Osteoblast (primary cell): ENCODE measurements at regions not wholly inside any gene's neighbourhood (a gene's known extent, or its start where the extent isn't known, plus 50 kb on each side); places are given as distances from the start of the nearest gene placed in this dataset.

Experiments
- DNase-seq: peaks from one replicate; pipeline ENCODE4 v3.0.0; 2011; ENCODE audit warnings: low spot score, mixed read lengths; ENCODE audit not compliant: insufficient read length; ENCODE audit errors: missing footprints
- H2AFZ ChIP-seq: 2 replicates; pipeline ENCODE4 v1.6.0; 2011; ENCODE audit warnings: mild to moderate bottlenecking, low read length
- H3K27ac ChIP-seq: 2 replicates; pipeline ENCODE4 v1.5.1; 2011; ENCODE audit warnings: mild to moderate bottlenecking, low read depth, low read length, moderate library complexity
- H3K27me3 ChIP-seq: 2 replicates; pipeline ENCODE4 v1.6.0; 2012; ENCODE audit warnings: mild to moderate bottlenecking, control low read depth, inconsistent platforms, low read length, moderate library complexity; ENCODE audit not compliant: insufficient read depth
- H3K36me3 ChIP-seq: 2 replicates; pipeline ENCODE4 v1.5.1; 2011; ENCODE audit warnings: mild to moderate bottlenecking, low read length, control low read depth, moderate library complexity; ENCODE audit not compliant: insufficient read depth
- H3K4me1 ChIP-seq: 2 replicates; pipeline ENCODE4 v1.5.1; 2011; ENCODE audit warnings: mild to moderate bottlenecking, low read length, control low read depth, moderate library complexity; ENCODE audit not compliant: insufficient read depth
- H3K4me2 ChIP-seq: 2 replicates; pipeline ENCODE4 v1.6.0; 2011; ENCODE audit warnings: mild to moderate bottlenecking, low read length; ENCODE audit not compliant: insufficient read depth
- H3K4me3 ChIP-seq: fragments of 200-600 bp; sonication (generic); 3 replicates; pipeline ENCODE4 v1.5.1; 2012; ENCODE audit warnings: mild to moderate bottlenecking, low read length, inconsistent platforms; ENCODE audit not compliant: insufficient read depth
- H3K79me2 ChIP-seq: 2 replicates; pipeline ENCODE4 v1.6.0; 2012; ENCODE audit warnings: mild to moderate bottlenecking, low read length, control low read depth, inconsistent platforms; ENCODE audit not compliant: insufficient read depth
- H3K9me3 ChIP-seq: 2 replicates; pipeline ENCODE4 v1.5.1; 2011; ENCODE audit warnings: low read depth, low read length, control low read depth
- H4K20me1 ChIP-seq: 2 replicates; pipeline ENCODE4 v1.6.0; 2012; ENCODE audit warnings: mild to moderate bottlenecking, low read length, control low read depth; ENCODE audit not compliant: insufficient read depth
- CTCF ChIP-seq: IDR thresholded peaks from 2 replicates; pipeline ENCODE4 v1.5.1; 2011; ENCODE audit warnings: mild to moderate bottlenecking, low read depth, low read length, moderate library complexity; ENCODE audit errors: extremely low read depth

- Histone ChIP-seq H3K36me3 (no peaks in the 10 kb centered on the region), H3K27ac (no peak overlapping the region), H3K79me2 (no peaks in the 10 kb centered on the region), H3K4me2 (no peak overlapping the region), H4K20me1 (no peaks in the 10 kb centered on the region), H2AFZ (no peak overlapping the region), H3K27me3 (no peaks in the 10 kb centered on the region), H3K9me3 (no peaks in the 10 kb centered on the region), H3K4me3 (no peak overlapping the region), H3K4me1 (no peaks in the 10 kb centered on the region)
- no peak for DNase-seq
- no peak for TF ChIP-seq CTCF
Observed at GRCh38 chr22:34760276-34761008, 305.5 kb upstream of the ISX start.

- H4K20me1 ChIP-seq = no peaks in the 10 kb centered on the region
- TF ChIP-seq CTCF = no peak
- H3K27me3 ChIP-seq = no peaks in the 10 kb centered on the region
- H3K4me1 ChIP-seq = no peaks in the 10 kb centered on the region
- no peaks in the 10 kb centered on the region for H3K36me3 ChIP-seq
- H3K79me2 ChIP-seq = no peaks in the 10 kb centered on the region
- H3K27ac ChIP-seq = no peak overlapping the region
- H3K4me2 ChIP-seq = no peak overlapping the region
- no peak overlapping the region for H3K4me3 ChIP-seq
- no peak for DNase-seq
- no peak overlapping the region for H2AFZ ChIP-seq
- no peaks in the 10 kb centered on the region for H3K9me3 ChIP-seq
Observed at GRCh38 chr22:34761111-34761510, 304.8 kb upstream of the ISX start.

- Histone ChIP-seq H3K4me1 (no peaks in the 10 kb centered on the region), H3K4me3 (no peak overlapping the region), H4K20me1 (no peaks in the 10 kb centered on the region), H3K36me3 (no peaks in the 10 kb centered on the region), H3K79me2 (no peaks in the 10 kb centered on the region), H3K27me3 (no peaks in the 10 kb centered on the region), H3K4me2 (no peak overlapping the region), H3K27ac (no peak overlapping the region), H3K9me3 (no peaks in the 10 kb centered on the region), H2AFZ (no peak overlapping the region)
- no peak for DNase-seq
- no peak for TF ChIP-seq CTCF
Observed at GRCh38 chr22:34763496-34763895, 302.5 kb upstream of the ISX start.

- H3K27ac ChIP-seq = no peak overlapping the region
- no peak overlapping the region for H2AFZ ChIP-seq
- no peaks in the 10 kb centered on the region for H3K9me3 ChIP-seq
- no peaks in the 10 kb centered on the region for H3K27me3 ChIP-seq
- DNase-seq = no peak
- no peaks in the 10 kb centered on the region for H4K20me1 ChIP-seq
- H3K4me1 ChIP-seq = no peaks in the 10 kb centered on the region
- no peak overlapping the region for H3K4me2 ChIP-seq
- no peaks in the 10 kb centered on the region for H3K36me3 ChIP-seq
- no peak for TF ChIP-seq CTCF
- no peak overlapping the region for H3K4me3 ChIP-seq
- H3K79me2 ChIP-seq = no peaks in the 10 kb centered on the region
Observed at GRCh38 chr22:34765115-34765514, 300.8 kb upstream of the ISX start.
